ENCODE measurements at regions not wholly inside any gene's neighbourhood (a gene's known extent, or its start where the extent isn't known, plus 50 kb on each side); places are given as distances from the start of the nearest gene placed in this dataset.

GRCh38 chr5:156170351-156170961 is 156.5 kb upstream of the SGCD start:
- TF ChIP-seq JUND (IDR thresholded peaks at IDR 0.05) (no peak), SP1 (IDR thresholded peaks at IDR 0.05; ENCODE audit: low read depth) (no peak)
- no peaks in the 10 kb centered on the region for H3K9me2 ChIP-seq (ENCODE audit: insufficient read depth)
- H3K4me1 ChIP-seq (ENCODE audit: control insufficient read depth in 1 of 2, insufficient read depth in 2 of 2, low read length in 2 of 2): no peaks in the 10 kb centered on the region
- no peaks in the 10 kb centered on the region for H3K79me2 ChIP-seq (ENCODE audit: insufficient read depth, low read length)
- intact Hi-C loops (cut with micrococcal nuclease): no loop called here
- H3K4me2 ChIP-seq (ENCODE audit: low read length): no peak overlapping the region
- H2AFZ ChIP-seq (ENCODE audit: low read depth, low read length, poor library complexity, severe bottlenecking): no peak overlapping the region
- no peaks in the 10 kb centered on the region for H4K20me1 ChIP-seq (ENCODE audit: insufficient read depth)
- no peak overlapping the region for H3K27ac ChIP-seq (ENCODE audit: low read depth, low read length)
- peaks cover 0 to 15% of the 10 kb centered on the region in 2 experiments; a peak in 1 of 4 replicates for H3K9me3 ChIP-seq (ENCODE audit: control insufficient read depth in 1 of 2, insufficient read depth in 1 of 2, low read depth in 1 of 2, low read length in 2 of 2)
- CTCF ChIA-PET: no interaction called here
- DNase-seq (ENCODE audit: low read depth, low spot score) (no peak), ATAC-seq (no peak)
- H3K9ac ChIP-seq (ENCODE audit: low read length): no peak overlapping the region
- no TSS peak for BruUV-seq (replicated peaks)
- no peaks in the 10 kb centered on the region for H3K27me3 ChIP-seq (ENCODE audit: insufficient read depth, low read length)
- no peaks in the 10 kb centered on the region for H3K36me3 ChIP-seq (ENCODE audit: control insufficient read depth in 1 of 2, insufficient read depth in 2 of 2, low read length in 2 of 2)
- no peak overlapping the region for H3K4me3 ChIP-seq (replicated peaks in 1 of 2; ENCODE audit: low read depth in 1 of 2, low read length in 2 of 2)
- POLR2A ChIA-PET: no interaction called here
- RAD21 ChIA-PET (ENCODE audit: low non-redundant PET in 1 of 2, low total read pairs in 2 of 2, uncharacterized antibody in 2 of 2, unreplicated experiment in 2 of 2): no interaction called here

GRCh38 chr5:156174225-156174624 is 152.7 kb upstream of the SGCD start:
- Histone ChIP-seq H3K9me2 (ENCODE audit: insufficient read depth) (no peaks in the 10 kb centered on the region), H3K4me3 (replicated peaks in 1 of 2; ENCODE audit: low read depth in 1 of 2, low read length in 2 of 2) (no peak overlapping the region), H2AFZ (ENCODE audit: low read depth, low read length, poor library complexity, severe bottlenecking) (no peak overlapping the region), H3K4me1 (ENCODE audit: control insufficient read depth in 1 of 2, insufficient read depth in 2 of 2, low read length in 2 of 2) (no peaks in the 10 kb centered on the region), H3K27me3 (ENCODE audit: insufficient read depth, low read length) (no peaks in the 10 kb centered on the region), H3K9ac (ENCODE audit: low read length) (no peak overlapping the region), H4K20me1 (ENCODE audit: insufficient read depth) (no peaks in the 10 kb centered on the region), H3K4me2 (ENCODE audit: low read length) (no peak overlapping the region), H3K9me3 (ENCODE audit: control insufficient read depth in 1 of 2, insufficient read depth in 1 of 2, low read depth in 1 of 2, low read length in 2 of 2) (peaks cover 0 to 15% of the 10 kb centered on the region in 2 experiments; a peak in 1 of 4 replicates), H3K27ac (ENCODE audit: low read depth, low read length) (no peak overlapping the region), H3K79me2 (ENCODE audit: insufficient read depth, low read length) (no peaks in the 10 kb centered on the region), H3K36me3 (ENCODE audit: control insufficient read depth in 1 of 2, insufficient read depth in 2 of 2, low read length in 2 of 2) (no peaks in the 10 kb centered on the region)
- intact Hi-C loops (cut with micrococcal nuclease): no loop called here
- RAD21 ChIA-PET (ENCODE audit: low non-redundant PET in 1 of 2, low total read pairs in 2 of 2, uncharacterized antibody in 2 of 2, unreplicated experiment in 2 of 2): no interaction called here
- DNase-seq (ENCODE audit: low read depth, low spot score) (no peak), ATAC-seq (no peak)
- POLR2A ChIA-PET: no interaction called here
- no TSS peak for BruUV-seq (replicated peaks)
- CTCF ChIA-PET: no interaction called here
- TF ChIP-seq YY1 (IDR thresholded peaks at IDR 0.05; ENCODE audit: extremely low read depth, insufficient replicate concordance, low read depth, low read length): no peak
- no peak for TF ChIP-seq EGR1 (IDR thresholded peaks at IDR 0.05; ENCODE audit: low read depth)
- no peak for TF ChIP-seq REST (IDR thresholded peaks at IDR 0.05; ENCODE audit: low read depth)
- no peak for TF ChIP-seq JUND (IDR thresholded peaks at IDR 0.05)
- TF ChIP-seq CTCF (IDR thresholded peaks at IDR 0.05 in 2 of 3, conservative IDR thresholded peaks at IDR 0.05 in 1 of 3; ENCODE audit: borderline replicate concordance in 1 of 3, insufficient read depth in 1 of 3, low read depth in 2 of 3, low read length in 2 of 3): no peak
- no peak for TF ChIP-seq SIN3A (IDR thresholded peaks at IDR 0.05; ENCODE audit: low read depth)
- no peak for TF ChIP-seq CEBPB (IDR thresholded peaks at IDR 0.05; ENCODE audit: low read depth)
- TF ChIP-seq SRF (IDR thresholded peaks at IDR 0.05; ENCODE audit: low read depth): no peak
- TF ChIP-seq POLR2A (IDR thresholded peaks at IDR 0.05; ENCODE audit: borderline replicate concordance, extremely low read depth, insufficient read depth, insufficient read length): no peak
- no peak for TF ChIP-seq ATF3 (IDR thresholded peaks at IDR 0.05)
- TF ChIP-seq RAD21 (IDR thresholded peaks at IDR 0.05; ENCODE audit: low read depth): no peak
- TF ChIP-seq FOSL1 (IDR thresholded peaks at IDR 0.05; ENCODE audit: low read depth): no peak
